NCI-H146 (cell line): ENCODE measurements at regions not wholly inside any gene's neighbourhood (a gene's known extent, or its start where the extent isn't known, plus 50 kb on each side); places are given as distances from the start of the nearest gene placed in this dataset.

Experiments used
- DNase-seq: peaks from one replicate; lab custom pipeline; 2025; lab: John Stamatoyannopoulos, UW

GRCh38 chr3:150161011-150161410 lies 190.3 kb upstream of the PFN2 start:
- no peak for DNase-seq

DNA sequence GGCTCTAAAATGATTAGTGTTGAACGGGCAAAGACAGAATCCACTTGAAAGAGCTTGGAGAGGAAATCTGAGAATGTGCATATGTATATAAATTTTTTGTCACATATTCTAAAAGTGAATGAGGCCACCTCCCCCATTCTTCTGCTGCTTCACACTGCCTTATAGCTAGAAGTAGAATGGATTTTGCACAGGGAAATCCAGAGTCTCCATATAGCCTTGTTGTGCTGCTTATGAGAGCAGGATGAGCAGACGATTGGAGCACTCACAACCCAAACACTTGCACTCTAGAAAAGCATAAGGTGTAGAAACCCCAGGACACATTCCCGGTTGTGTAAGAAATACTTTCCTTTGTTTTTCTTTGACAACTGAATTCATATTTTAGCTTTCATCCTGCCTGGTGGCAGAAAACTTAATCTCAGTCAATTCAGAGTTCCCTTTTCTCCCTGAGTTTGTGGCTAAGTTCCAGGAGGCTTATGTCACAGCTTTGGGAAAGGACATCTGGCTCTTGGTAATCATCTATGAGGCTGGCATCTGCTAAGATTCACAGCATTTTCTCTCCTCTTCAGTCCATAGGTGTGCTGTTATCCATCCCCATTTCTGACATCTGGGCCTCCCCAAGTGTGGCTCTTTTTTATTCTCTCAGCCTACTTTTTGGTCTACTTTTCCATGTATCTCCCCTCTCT lies 188.4 kb upstream of the PFN2 start:
- no peak for DNase-seq

DNA sequence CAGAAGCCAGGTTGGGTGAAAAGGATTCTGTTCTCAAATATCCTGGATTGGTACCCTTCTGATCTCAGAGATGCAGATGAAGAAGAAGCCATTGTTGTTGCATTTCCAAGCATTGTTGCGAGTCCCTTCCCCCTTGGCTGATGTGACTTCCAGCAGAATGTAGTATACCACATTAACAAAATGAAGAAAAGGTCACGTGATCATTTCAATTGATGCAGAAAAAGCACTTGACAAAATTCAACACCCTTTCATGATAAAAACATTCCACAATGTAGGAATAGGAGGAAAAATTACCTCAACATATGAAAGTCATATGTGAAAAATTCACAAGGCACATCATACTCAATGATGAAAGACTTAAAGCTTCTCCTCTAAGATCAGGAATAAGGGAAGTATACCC lies 181.9 kb upstream of the PFN2 start:
- DNase-seq, result no peak

GRCh38 chr3:150150633-150151032 lies 179.9 kb upstream of the PFN2 start:
- no peak for DNase-seq

- peak; percentile 43 for DNase-seq
These were observed 179.0 kb upstream of the PFN2 start for GRCh38 chr3:150149651-150150051.

DNA sequence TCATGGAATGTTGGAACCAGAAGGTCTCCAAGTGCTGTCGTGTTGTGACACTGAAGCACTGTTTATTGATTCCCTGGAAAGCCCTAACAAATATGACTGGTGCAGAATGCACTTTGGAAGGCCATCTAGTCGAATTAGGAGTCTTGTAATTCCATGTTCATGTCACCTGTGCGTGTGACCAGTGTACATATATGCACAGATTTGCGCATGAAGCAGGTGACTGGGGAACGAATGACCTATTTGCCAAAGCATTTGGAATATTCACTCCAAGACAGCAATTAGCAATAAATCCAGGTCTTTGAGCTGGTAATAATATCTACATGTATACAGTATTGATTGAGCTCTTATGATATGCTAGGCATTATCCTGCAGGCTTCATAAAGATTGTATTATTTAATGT lies 177.5 kb upstream of the PFN2 start:
- DNase-seq, result no peak

DNA sequence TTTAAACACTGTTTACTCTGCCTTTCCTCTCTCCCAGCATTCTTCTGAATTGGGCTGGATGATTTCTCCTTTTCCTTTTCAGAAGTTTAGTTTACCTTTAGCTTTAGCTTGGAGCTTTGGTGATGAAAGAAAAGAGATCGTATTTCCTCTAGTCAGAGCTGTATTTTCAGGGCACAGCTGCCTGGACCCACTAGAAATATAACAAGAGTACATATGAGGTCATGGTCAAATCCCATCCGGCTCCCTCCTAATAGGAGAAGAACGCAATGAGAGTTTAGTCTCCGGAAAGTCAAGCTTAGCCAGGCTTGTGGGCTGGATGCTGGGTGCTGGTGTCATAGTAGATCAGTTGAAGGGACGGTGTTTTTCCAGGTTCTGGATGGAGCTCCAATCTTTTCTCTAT lies 177.1 kb upstream of the PFN2 start:
- peak; percentile 29 for DNase-seq

DNA sequence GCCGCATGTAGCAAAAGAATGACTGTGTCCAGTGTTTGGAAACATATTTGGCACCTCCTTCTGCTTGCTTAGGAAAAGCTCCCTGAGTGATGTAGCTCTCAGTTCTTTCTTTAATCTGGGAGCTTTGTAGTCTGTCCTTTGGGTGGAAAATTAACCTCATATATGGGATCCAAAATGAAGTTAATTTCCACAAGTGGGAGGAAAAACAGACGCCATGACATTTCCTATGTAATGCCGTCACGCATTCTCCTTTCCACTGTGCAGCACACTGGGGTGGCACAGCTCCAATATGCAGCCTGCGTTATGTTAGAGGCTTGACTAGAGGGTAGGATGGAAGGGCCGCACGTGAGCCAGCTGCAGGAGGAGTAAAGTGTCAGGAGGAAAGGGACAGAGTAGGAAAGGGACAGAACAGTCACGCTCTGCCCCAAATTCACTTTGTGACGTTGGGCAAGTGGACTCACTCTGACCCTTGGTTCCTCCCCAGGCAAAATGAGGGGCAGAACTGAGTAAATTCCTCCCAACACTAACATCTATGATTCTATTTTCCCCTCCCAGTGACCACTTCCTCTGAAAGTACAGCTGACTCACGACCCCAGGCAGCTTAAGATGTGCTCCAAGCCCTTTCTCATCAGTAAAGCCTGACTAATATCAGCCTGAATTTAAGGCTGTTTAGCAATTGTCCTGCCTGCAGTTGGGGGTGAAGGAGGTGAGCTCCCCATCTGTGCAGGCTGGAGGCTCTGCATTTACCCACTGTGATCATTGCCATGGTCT lies 176.5 kb upstream of the PFN2 start:
- no peak for DNase-seq

DNA sequence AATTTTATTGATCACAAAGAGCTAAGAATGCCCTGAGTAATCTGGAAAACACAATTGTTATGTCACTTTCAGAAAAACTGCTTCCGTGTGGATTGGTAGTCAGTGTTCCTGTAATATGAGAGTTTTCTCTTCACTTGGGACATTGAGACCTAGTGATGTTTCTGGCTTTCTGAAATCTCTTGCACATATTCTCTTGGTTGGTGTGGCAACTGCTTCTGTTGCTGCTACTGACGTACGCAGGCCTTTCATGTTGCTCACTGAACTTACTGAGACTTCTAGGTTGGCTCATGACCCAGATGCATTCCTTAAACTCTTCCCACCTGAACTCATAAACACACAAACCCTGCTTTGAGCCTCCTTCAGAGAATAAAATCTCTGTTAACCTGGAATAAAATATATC lies 175.0 kb upstream of the PFN2 start:
- no peak for DNase-seq

GRCh38 chr3:150144191-150144708 lies 173.6 kb upstream of the PFN2 start:
- DNase-seq, result no peak

DNA sequence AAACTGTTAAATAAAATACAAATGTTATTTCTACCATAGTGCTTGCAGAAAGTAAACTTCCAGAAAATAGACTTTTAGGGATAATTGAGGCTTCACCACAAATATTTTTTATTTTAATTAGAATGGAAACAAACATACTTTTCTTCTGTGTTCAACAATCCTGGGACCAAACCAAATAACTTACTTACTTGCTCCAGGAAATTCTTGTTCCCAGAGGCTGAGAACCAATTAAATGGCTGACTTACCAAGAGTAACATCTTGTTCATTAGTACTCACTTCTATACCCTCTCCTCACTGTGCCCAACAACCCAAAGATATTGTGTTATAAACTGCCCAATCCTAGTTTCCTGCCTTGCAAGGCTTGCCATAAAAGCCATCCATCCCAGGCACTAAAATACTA lies 172.2 kb upstream of the PFN2 start:
- DNase-seq, result no peak

- no peak for DNase-seq
These were observed 171.2 kb upstream of the PFN2 start for GRCh38 chr3:150141790-150142326.

- DNase-seq, result no peak
These were observed 170.1 kb upstream of the PFN2 start for GRCh38 chr3:150140614-150141321.

GRCh38 chr3:150138824-150139223 lies 168.1 kb upstream of the PFN2 start:
- no peak for DNase-seq

DNA sequence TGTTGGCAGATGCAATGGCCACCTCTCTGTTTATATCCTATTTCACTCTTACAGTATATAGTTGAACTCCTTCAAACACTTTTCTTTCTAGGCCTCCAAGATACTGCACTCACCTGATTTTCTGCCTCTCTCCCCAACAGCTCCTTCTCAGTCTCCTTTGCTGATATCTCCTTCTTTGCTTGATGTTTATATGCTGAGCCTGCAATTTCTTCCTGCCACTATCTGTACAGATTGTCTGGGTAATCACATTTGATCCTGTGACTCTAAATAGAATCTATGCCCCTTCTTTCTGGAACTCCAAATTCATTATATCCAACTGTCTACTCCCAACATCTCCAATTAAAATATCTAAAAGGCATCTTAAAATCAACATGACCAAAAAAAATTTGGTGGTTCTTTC lies 165.5 kb upstream of the PFN2 start:
- no peak for DNase-seq

DNA sequence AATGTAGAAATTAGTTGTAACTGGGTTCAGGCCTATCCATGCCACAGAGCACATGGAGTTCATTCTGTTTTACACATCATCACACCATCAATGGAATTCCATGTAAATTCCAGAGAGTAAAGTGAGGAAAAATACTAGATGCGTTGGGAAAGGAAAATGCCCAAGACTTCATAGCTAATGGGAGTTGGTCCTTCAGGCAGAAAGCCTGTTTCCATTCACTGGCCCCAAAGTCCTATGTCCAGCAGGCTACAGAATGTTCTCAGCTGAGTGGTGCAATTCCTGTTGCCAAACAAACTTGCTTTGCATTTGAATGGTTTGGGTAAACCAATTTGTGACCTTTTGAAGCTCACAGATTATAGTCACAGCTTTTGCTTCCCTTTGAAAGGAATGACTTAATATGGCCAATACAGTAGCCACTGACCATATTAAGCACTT lies 164.6 kb upstream of the PFN2 start:
- DNase-seq, result no peak

DNA sequence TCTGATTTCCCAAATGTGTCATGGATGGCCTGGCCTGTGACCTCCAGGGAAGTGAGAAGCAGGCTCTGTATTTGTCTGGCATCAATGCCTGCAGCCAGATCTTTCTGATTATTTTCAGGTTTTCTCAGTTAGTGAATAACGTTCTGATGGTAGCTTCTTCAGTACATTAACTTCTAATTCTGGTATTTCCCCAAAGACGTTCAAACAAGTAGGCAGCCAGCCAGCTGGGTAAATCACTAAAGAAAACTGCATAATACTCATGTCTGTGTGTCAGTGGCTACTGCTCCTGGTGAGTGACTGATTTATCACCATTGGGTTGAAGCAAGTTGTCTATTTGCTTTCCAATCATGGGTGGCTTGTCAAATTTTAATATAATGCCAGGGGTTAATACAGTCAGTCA lies 162.6 kb upstream of the PFN2 start:
- no peak for DNase-seq

DNA sequence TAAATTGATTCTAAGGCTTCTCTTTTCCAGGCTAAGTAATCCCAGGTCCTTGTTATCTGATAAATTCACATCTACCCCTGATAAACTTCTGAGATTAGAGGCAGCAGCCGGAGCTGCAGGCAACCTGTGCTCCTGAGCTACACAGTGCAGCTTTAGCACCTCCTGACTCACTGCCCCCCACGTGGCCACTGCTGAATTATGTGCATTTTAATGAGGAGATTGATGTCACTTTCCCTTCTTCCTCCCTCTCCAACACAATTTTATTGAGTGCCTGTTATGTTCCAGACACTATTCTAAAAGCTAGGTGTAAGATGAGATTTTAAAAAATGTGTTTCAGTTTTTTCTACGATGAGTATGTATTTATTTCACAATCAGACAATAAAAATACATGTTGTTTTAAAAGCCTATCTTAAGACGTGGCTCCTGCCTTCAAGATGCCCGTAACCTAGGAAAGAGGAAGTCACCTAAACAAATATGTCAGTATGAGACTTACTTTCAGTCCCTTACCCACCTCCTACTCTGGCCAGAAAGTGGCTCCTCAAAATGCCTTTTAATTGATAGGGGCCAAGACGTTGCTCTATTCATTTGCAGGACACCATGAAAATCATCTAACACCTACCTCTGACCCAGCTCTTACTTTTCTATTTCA lies 161.5 kb upstream of the PFN2 start:
- DNase-seq, result peak; percentile 26

DNA sequence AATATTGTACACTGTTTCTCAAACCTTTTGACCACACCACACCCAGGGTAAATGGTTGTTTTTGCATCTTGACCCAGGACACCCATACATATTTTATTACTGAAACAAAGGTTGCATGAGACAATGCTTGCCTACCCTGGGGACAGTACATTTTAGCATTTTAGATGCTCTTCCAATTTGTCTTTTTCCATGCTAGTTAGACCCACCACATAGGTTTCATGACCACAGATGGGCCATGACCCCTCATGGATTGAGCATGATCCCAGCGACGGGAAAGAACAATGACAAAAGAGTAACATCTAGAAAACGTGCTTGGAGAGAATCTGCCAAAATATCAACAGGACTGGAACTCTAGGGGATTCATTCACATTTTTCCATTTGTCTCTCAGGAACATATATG lies 161.0 kb upstream of the PFN2 start:
- no peak for DNase-seq

- peak; percentile 86 for DNase-seq
These were observed 159.9 kb upstream of the PFN2 start for GRCh38 chr3:150130404-150131100.

DNA sequence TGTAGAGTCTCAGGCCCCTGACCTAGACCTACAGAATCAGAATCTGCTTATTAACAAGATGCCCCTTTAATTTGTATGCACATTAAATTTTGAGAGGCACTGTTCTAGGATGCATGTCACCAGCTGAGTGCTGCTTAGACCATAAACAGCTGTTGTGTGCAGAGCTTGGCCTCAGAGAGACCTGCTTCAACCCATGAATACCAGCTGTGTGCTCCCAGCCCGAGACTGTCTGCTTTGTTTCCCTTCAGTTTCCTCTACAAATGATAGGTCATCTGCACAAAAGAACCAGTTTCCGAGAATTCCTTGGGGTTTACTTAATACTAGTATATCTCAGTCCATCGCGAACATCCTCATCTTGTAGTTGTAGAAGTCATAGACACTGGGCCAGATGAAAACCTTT lies 158.5 kb upstream of the PFN2 start:
- DNase-seq, result no peak
